ENCODE measurements at regions not wholly inside any gene's neighbourhood (a gene's known extent, or its start where the extent isn't known, plus 50 kb on each side); places are given as distances from the start of the nearest gene placed in this dataset.

- TF ChIP-seq, protein P1, sequence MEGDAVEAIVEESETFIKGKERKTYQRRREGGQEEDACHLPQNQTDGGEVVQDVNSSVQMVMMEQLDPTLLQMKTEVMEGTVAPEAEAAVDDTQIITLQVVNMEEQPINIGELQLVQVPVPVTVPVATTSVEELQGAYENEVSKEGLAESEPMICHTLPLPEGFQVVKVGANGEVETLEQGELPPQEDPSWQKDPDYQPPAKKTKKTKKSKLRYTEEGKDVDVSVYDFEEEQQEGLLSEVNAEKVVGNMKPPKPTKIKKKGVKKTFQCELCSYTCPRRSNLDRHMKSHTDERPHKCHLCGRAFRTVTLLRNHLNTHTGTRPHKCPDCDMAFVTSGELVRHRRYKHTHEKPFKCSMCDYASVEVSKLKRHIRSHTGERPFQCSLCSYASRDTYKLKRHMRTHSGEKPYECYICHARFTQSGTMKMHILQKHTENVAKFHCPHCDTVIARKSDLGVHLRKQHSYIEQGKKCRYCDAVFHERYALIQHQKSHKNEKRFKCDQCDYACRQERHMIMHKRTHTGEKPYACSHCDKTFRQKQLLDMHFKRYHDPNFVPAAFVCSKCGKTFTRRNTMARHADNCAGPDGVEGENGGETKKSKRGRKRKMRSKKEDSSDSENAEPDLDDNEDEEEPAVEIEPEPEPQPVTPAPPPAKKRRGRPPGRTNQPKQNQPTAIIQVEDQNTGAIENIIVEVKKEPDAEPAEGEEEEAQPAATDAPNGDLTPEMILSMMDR (IDR thresholded peaks at IDR 0.05) = no peak
- no peak for TF ChIP-seq POLR2AphosphoS5 (IDR thresholded peaks at IDR 0.05)
Observed at GRCh38 chr6:18053078-18053477, 65.6 kb upstream of the KIF13A start.

All from sigmoid colon (tissue), 4 donors.